HEK293T (cell line): ENCODE measurements at regions not wholly inside any gene's neighbourhood (a gene's known extent, or its start where the extent isn't known, plus 50 kb on each side); places are given as distances from the start of the nearest gene placed in this dataset.
A peak's percentile ranks its signal among the peaks of the same experiment; 100 is the strongest.

ENCODE experiments used
- ARNT ChIP-seq: fragments of 450-650 bp; IDR thresholded peaks from 2 replicates; pipeline ENCODE4 v1.6.1; 2017; ENCODE audit warnings: mild to moderate bottlenecking
- BHLHE40 ChIP-seq: fragments of 450-650 bp; IDR thresholded peaks from 2 replicates; pipeline ENCODE4 v1.6.1; 2016; ENCODE audit warnings: mild to moderate bottlenecking, moderate library complexity, borderline replicate concordance
- CTBP1 ChIP-seq: fragments of 450-650 bp; IDR thresholded peaks from 2 replicates; pipeline ENCODE4 v1.6.1; 2016; ENCODE audit warnings: borderline replicate concordance
- ELF4 ChIP-seq: fragments of 450-650 bp; IDR thresholded peaks from 2 replicates; pipeline ENCODE4 v1.6.1; 2017; ENCODE audit warnings: antibody characterized with exemption
- FOXA1 ChIP-seq: fragments of 450-650 bp; IDR thresholded peaks from 2 replicates; pipeline ENCODE4 v1.6.1; 2016; ENCODE audit warnings: mild to moderate bottlenecking
- FOXK2 ChIP-seq: fragments of 450-650 bp; IDR thresholded peaks from 2 replicates; pipeline ENCODE4 v1.6.1; 2016; ENCODE audit warnings: mild to moderate bottlenecking
- FOXM1 ChIP-seq: fragments of 450-650 bp; IDR thresholded peaks from 2 replicates; pipeline ENCODE4 v1.6.1; 2017; ENCODE audit warnings: mild to moderate bottlenecking, borderline replicate concordance
- HDGF ChIP-seq: fragments of 450-650 bp; IDR thresholded peaks from 2 replicates; pipeline ENCODE4 v1.6.1; 2017; ENCODE audit warnings: antibody characterized with exemption, borderline replicate concordance
- L3MBTL2 ChIP-seq: fragments of 450-650 bp; conservative IDR thresholded peaks from 2 replicates; pipeline ENCODE4 v1.6.1; 2016; ENCODE audit warnings: mild to moderate bottlenecking
- SP1 ChIP-seq: fragments of 450-650 bp; IDR thresholded peaks from 2 replicates; pipeline ENCODE4 v1.6.1; 2017
- SUZ12 ChIP-seq: fragments of 450-650 bp; IDR thresholded peaks from 2 replicates; pipeline ENCODE4 v1.6.1; 2016; ENCODE audit warnings: mild to moderate bottlenecking
- TARDBP ChIP-seq: fragments of 450-650 bp; IDR thresholded peaks from 2 replicates; pipeline ENCODE4 v1.6.1; 2016
- ZNF384 ChIP-seq: fragments of 450-650 bp; IDR thresholded peaks from 2 replicates; pipeline ENCODE4 v1.6.1; 2016

- TF ChIP-seq FOXK2 (no peak), FOXA1 (no peak), SP1 (no peak), ZNF384 (peak; percentile 87), ELF4 (no peak), BHLHE40 (no peak), CTBP1 (0 out of 2 replicates have a peak, but pooled peaks have one; percentile 6), TARDBP (no peak), L3MBTL2 (no peak), HDGF (no peak), FOXM1 (no peak), SUZ12 (no peak), ARNT (no peak)
These were observed 166.5 kb downstream of the TFAP2A start for GRCh38 chr6:10248378-10248843.
